K562 (cell line): ENCODE measurements at regions not wholly inside any gene's neighbourhood (a gene's known extent, or its start where the extent isn't known, plus 50 kb on each side); places are given as distances from the start of the nearest gene placed in this dataset.

Source experiments
- ATAC-seq: fragments of 200-7000 bp; cut with Tn5 transposase; 3 replicates; pipeline ENCODE4 v1.9.1; 2020; ENCODE audit warnings: moderate library complexity
- BruUV-seq: library from RNA; stranded (reverse); fragments of 400-500 nt; replicated peaks from 2 replicates; lab custom pipeline; 2021; lab: Mats Ljungman, UMichigan
- CTCF ChIA-PET: fragments of 300-600 bp; formaldehyde crosslinking; extraction: SDS; loops from one replicate; lab custom pipeline; 2021; ENCODE audit warnings: low intra/inter-chr PET ratio; lab: Yijun Ruan, JAX
- POLR2A ChIA-PET: fragments of 300-600, 350-650 bp; sonication (Branson Sonifier 250); formaldehyde crosslinking; extraction: SDS; loops from one replicate; lab custom pipeline; 2021; ENCODE audit warnings: antibody characterized with exemption, inconsistent platforms; lab: Yijun Ruan, JAX
- DNase-seq, 4 experiments: peaks; one replicate each; pipeline versions ENCODE4 v3.0.0 to v3.0.0-alpha.2; 2011 to 2018; ENCODE audit warnings: low spot score in 3 of 4, mixed read lengths in 3 of 4; ENCODE audit errors: extremely low read depth in 1 of 4
- FAIRE-seq: peaks from 2 replicates; lab custom pipeline; 2011; peaks lifted over from hg19 to GRCh38; lab: Jason Lieb, UNC
- H2AFZ ChIP-seq: 2 replicates; pipeline ENCODE4 v1.6.0; 2011; ENCODE audit warnings: low read depth, low read length, control low read depth, inconsistent platforms
- H3K27ac ChIP-seq: fragments of 200-600 bp; 3 replicates; pipeline ENCODE4 v1.8.0; 2011; ENCODE audit warnings: low read depth, mild to moderate bottlenecking, control low read depth, inconsistent platforms, low read length, moderate library complexity, mixed read lengths; ENCODE audit errors: extremely low read depth
- H3K27me3 ChIP-seq, 2 experiments: fragments of 300-600 bp in 1 of 2; 2 replicates in 1 of 2; 3 replicates in 1 of 2; pipeline versions ENCODE4 v1.6.0 to v1.8.0; 2011; ENCODE audit warnings: inconsistent platforms in 2 of 2, low read length in 2 of 2, mild to moderate bottlenecking in 1 of 2, mixed read lengths in 1 of 2, moderate library complexity in 1 of 2; ENCODE audit not compliant: control insufficient read depth in 2 of 2, insufficient read depth in 2 of 2
- H3K36me3 ChIP-seq: fragments of 300-600 bp; 3 replicates; pipeline ENCODE4 v1.8.0; 2011; ENCODE audit warnings: mild to moderate bottlenecking, low read length, inconsistent platforms; ENCODE audit not compliant: control insufficient read depth, insufficient read depth
- H3K4me1 ChIP-seq, 2 experiments: fragments of 200-600 bp in 1 of 2; replicated peaks in 1 of 2; 2 replicates in 1 of 2; 3 replicates in 1 of 2; pipeline versions ENCODE4 v1.5.1 to v1.8.0; 2011; ENCODE audit warnings: inconsistent platforms in 2 of 2, low read length in 2 of 2, mild to moderate bottlenecking in 1 of 2, mixed read lengths in 1 of 2, moderate library complexity in 1 of 2; ENCODE audit not compliant: control insufficient read depth in 2 of 2, insufficient read depth in 2 of 2
- H3K4me2 ChIP-seq: 2 replicates; pipeline ENCODE4 v1.6.1; 2011; ENCODE audit warnings: low read length, control low read depth, inconsistent platforms, mixed read lengths; ENCODE audit not compliant: insufficient read depth
- H3K4me3 ChIP-seq: fragments of 200-600 bp; sonication (generic), shearing (Covaris generic); 2 replicates; pipeline ENCODE4 v1.5.1; 2016; ENCODE audit warnings: control low read depth, inconsistent platforms
- H3K79me2 ChIP-seq: fragments of 200-600 bp; 3 replicates; pipeline ENCODE4 v1.8.0; 2011; ENCODE audit warnings: low read length, inconsistent platforms; ENCODE audit not compliant: control insufficient read depth, insufficient read depth
- H3K9ac ChIP-seq, 2 experiments: 2 replicates each; pipeline versions ENCODE4 v1.6.0 to v1.6.1; 2011; ENCODE audit warnings: low read depth in 2 of 2, low read length in 2 of 2, control low read depth in 1 of 2, inconsistent platforms in 1 of 2, mild to moderate bottlenecking in 1 of 2, mixed read lengths in 1 of 2; ENCODE audit not compliant: insufficient read depth in 1 of 2
- H3K9me1 ChIP-seq: one replicate; pipeline ENCODE4 v1.6.0; 2011; ENCODE audit warnings: inconsistent platforms, mild to moderate bottlenecking, low read length, moderate library complexity; ENCODE audit not compliant: control insufficient read depth, insufficient read depth
- H3K9me3 ChIP-seq: replicated peaks from 2 replicates; pipeline ENCODE4 v1.5.1; 2011; ENCODE audit warnings: low read depth, low read length, inconsistent platforms; ENCODE audit not compliant: control insufficient read depth, insufficient read depth
- H4K20me1 ChIP-seq: replicated peaks from 2 replicates; pipeline ENCODE4 v1.6.1; 2011; ENCODE audit warnings: low read length, inconsistent platforms, mixed read lengths; ENCODE audit not compliant: control insufficient read depth, insufficient read depth
- CEBPG ChIP-seq, 3 experiments: fragments of 200-800 bp in 1 of 3; sonication (Bioruptor generic) in 1 of 3; sonication (generic) in 1 of 3; formaldehyde crosslinking in 1 of 3; IDR thresholded peaks in 2 of 3; conservative IDR thresholded peaks in 1 of 3; 2 replicates each; pipeline versions ENCODE4 v1.6.1 to v1.8.0; 2016 to 2022; ENCODE audit warnings: missing compliant biosample characterization in 2 of 3, missing genetic modification characterization in 2 of 3, mild to moderate bottlenecking in 1 of 3, missing genetic modification reagents in 1 of 3
- CREM ChIP-seq: IDR thresholded peaks from 2 replicates; pipeline ENCODE4 v1.6.1; 2014; ENCODE audit warnings: antibody characterized with exemption, low read depth
- FIP1L1 ChIP-seq: fragments of 200-400 bp; formaldehyde crosslinking; IDR thresholded peaks from 2 replicates; pipeline ENCODE4 v1.6.1; 2018; ENCODE audit warnings: mild to moderate bottlenecking, low read depth, low read length; ENCODE audit not compliant: poor library complexity, severe bottlenecking
- GATA2 ChIP-seq: sonication (generic); formaldehyde crosslinking; IDR thresholded peaks from 2 replicates; pipeline ENCODE4 v1.4.0; 2020; ENCODE audit warnings: mild to moderate bottlenecking, missing genetic modification reagents
- HDAC2 ChIP-seq: fragments of 450-650 bp; IDR thresholded peaks from 2 replicates; pipeline ENCODE4 v1.6.1; 2016; ENCODE audit warnings: mild to moderate bottlenecking
- HMG20B ChIP-seq: fragments of 250-450 bp; sonication (Bioruptor Pico); IDR thresholded peaks from 2 replicates; pipeline ENCODE4 v1.5.0; 2021; ENCODE audit warnings: mild to moderate bottlenecking
- WGBS: fragments of 100-300 bp; shearing (Covaris generic); methylation state at CpG from one replicate; pipeline ENCODE4 v1.1.6; 2016; ENCODE audit warnings: low coverage, mixed read lengths; ENCODE audit not compliant: insufficient coverage; ENCODE audit errors: missing lambda C conversion rate; 5-methylcytosine and 5-hydroxymethylcytosine counted together
- in situ Hi-C: fragments of 300-500 bp; cut with MboI; formaldehyde crosslinking; loops from 4 replicates; pipeline ENCODE4 v1.15.0; 2018; ENCODE audit warnings: inconsistent platforms, mixed read lengths
- intact Hi-C: fragments of 100-400 bp; cut with micrococcal nuclease; formaldehyde crosslinking; loops from 2 replicates; pipeline ENCODE4 v1.14.2; 2022
- TF ChIP-seq, protein P1 (sequence below), 2 experiments: fragments of 450-650 bp; IDR thresholded peaks; 2 replicates each; pipeline ENCODE4 v1.6.1; 2018; ENCODE audit warnings: mild to moderate bottlenecking in 2 of 2, low read depth in 1 of 2; ENCODE audit not compliant: partially characterized antibody in 2 of 2
- TF ChIP-seq, protein P2 (sequence below): fragments of 450-650 bp; IDR thresholded peaks from 2 replicates; pipeline ENCODE4 v1.6.1; 2016; ENCODE audit warnings: missing biosample characterization, missing genetic modification characterization
- TF ChIP-seq, protein P3 (sequence below): sonication (generic); formaldehyde crosslinking; IDR thresholded peaks from 2 replicates; pipeline ENCODE4 v1.5.0; 2020; ENCODE audit warnings: missing genetic modification reagents

DNA sequence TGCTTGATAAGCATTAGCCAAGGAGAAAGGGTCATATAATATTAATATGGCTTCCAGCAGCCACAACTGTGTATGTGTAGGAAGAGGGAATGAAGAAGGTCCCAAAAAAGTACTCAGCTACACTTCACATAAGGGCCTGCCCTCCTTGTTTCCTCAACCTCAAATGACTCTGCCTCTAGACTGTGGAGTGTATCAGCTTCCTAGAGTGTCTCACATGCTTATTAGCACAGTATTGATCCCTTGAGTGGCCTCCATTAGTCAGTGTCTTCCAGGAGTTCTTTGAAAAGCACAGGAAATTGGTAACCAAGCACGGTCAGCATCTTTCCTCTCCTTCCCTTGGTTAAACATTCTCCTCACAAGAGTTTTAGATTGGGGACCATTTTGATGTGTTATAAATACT lies 190.4 kb upstream of the ATP10B start:
- BruUV-seq, result no TSS peak
- H3K4me2 ChIP-seq, result no peak overlapping the region

DNA sequence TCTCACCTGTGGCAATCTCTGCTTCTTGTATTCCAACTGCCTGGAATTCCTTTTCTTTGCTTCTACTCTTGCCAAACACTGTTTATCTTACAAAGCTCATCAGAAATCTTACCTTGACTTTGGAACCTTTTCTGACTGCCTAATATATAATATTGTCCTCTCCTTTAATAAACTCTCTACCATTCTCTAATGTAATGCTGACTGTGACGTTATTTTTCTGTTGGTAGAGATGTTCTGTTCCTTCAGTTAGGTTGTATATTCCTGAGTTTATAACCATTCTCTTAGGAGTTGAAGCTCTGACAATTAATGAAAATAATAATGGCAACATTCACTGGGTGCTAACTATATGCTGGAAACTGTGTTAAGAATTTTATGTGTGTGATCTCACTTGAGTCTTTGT lies 188.8 kb upstream of the ATP10B start:
- WGBS, result 5% methylated on average over 1 of the region's 1 CpG
- Histone ChIP-seq H3K9me3 (no peaks in the 10 kb centered on the region), H3K36me3 (no peaks in the 10 kb centered on the region), H3K9ac (no peak overlapping the region), H3K79me2 (no peaks in the 10 kb centered on the region), H3K9me1 (no peaks in the 10 kb centered on the region), H3K27me3 (no peaks in the 10 kb centered on the region), H4K20me1 (no peaks in the 10 kb centered on the region), H2AFZ (no peak overlapping the region), H3K4me3 (no peak overlapping the region), H3K4me1 (no peaks in the 10 kb centered on the region), H3K4me2 (no peak overlapping the region), H3K27ac (no peak overlapping the region)
- no TSS peak for BruUV-seq
- ChIA-PET CTCF (no interaction called here), POLR2A (no interaction called here)
- no peak for ATAC-seq
- intact Hi-C loops (no loop called here), in situ Hi-C loops (no loop called here)
- no peak for DNase-seq
- no peak for FAIRE-seq
- TF ChIP-seq CEBPG (CRISPR knock-in tag; IDR thresholded peaks at IDR 0.05) (no peak), CEBPG (tag; conservative IDR thresholded peaks at IDR 0.05 in 1 of 2, IDR thresholded peaks at IDR 0.05 in 1 of 2) (no peak)
- TF ChIP-seq, protein P1, sequence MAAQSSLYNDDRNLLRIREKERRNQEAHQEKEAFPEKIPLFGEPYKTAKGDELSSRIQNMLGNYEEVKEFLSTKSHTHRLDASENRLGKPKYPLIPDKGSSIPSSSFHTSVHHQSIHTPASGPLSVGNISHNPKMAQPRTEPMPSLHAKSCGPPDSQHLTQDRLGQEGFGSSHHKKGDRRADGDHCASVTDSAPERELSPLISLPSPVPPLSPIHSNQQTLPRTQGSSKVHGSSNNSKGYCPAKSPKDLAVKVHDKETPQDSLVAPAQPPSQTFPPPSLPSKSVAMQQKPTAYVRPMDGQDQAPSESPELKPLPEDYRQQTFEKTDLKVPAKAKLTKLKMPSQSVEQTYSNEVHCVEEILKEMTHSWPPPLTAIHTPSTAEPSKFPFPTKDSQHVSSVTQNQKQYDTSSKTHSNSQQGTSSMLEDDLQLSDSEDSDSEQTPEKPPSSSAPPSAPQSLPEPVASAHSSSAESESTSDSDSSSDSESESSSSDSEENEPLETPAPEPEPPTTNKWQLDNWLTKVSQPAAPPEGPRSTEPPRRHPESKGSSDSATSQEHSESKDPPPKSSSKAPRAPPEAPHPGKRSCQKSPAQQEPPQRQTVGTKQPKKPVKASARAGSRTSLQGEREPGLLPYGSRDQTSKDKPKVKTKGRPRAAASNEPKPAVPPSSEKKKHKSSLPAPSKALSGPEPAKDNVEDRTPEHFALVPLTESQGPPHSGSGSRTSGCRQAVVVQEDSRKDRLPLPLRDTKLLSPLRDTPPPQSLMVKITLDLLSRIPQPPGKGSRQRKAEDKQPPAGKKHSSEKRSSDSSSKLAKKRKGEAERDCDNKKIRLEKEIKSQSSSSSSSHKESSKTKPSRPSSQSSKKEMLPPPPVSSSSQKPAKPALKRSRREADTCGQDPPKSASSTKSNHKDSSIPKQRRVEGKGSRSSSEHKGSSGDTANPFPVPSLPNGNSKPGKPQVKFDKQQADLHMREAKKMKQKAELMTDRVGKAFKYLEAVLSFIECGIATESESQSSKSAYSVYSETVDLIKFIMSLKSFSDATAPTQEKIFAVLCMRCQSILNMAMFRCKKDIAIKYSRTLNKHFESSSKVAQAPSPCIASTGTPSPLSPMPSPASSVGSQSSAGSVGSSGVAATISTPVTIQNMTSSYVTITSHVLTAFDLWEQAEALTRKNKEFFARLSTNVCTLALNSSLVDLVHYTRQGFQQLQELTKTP (IDR thresholded peaks at IDR 0.05; ENCODE audit: low read depth in 1 of 2, partially characterized antibody in 2 of 2), result no peak
- TF ChIP-seq, protein P2, sequence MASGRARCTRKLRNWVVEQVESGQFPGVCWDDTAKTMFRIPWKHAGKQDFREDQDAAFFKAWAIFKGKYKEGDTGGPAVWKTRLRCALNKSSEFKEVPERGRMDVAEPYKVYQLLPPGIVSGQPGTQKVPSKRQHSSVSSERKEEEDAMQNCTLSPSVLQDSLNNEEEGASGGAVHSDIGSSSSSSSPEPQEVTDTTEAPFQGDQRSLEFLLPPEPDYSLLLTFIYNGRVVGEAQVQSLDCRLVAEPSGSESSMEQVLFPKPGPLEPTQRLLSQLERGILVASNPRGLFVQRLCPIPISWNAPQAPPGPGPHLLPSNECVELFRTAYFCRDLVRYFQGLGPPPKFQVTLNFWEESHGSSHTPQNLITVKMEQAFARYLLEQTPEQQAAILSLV (tag), result no peak
- TF ChIP-seq, protein P3, sequence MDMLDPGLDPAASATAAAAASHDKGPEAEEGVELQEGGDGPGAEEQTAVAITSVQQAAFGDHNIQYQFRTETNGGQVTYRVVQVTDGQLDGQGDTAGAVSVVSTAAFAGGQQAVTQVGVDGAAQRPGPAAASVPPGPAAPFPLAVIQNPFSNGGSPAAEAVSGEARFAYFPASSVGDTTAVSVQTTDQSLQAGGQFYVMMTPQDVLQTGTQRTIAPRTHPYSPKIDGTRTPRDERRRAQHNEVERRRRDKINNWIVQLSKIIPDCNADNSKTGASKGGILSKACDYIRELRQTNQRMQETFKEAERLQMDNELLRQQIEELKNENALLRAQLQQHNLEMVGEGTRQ (CRISPR knock-in tag), result no peak

More for the DNA sequence above, 190.4 kb upstream of the ATP10B start:
- DNase-seq (no peak), ATAC-seq (no peak), FAIRE-seq (no peak)
- in situ Hi-C loops (no loop called here), intact Hi-C loops (no loop called here)
- Histone ChIP-seq H2AFZ (no peak overlapping the region), H3K36me3 (no peaks in the 10 kb centered on the region), H3K4me3 (no peak overlapping the region), H4K20me1 (no peaks in the 10 kb centered on the region), H3K27me3 (no peaks in the 10 kb centered on the region), H3K4me1 (no peaks in the 10 kb centered on the region), H3K79me2 (no peaks in the 10 kb centered on the region), H3K27ac (no peak overlapping the region), H3K9me1 (no peaks in the 10 kb centered on the region), H3K9ac (no peak overlapping the region), H3K9me3 (no peaks in the 10 kb centered on the region)
- TF ChIP-seq HMG20B (CRISPR knock-in tag) (no peak), GATA2 (CRISPR knock-in tag) (no peak), CREM (no peak), HDAC2 (no peak), FIP1L1 (no peak)
- ChIA-PET CTCF (no interaction called here), POLR2A (no interaction called here)
- 10% methylated on average over 1 of the region's 1 CpG for WGBS
